SJCRH30 (cell line): ENCODE measurements at regions not wholly inside any gene's neighbourhood (a gene's known extent, or its start where the extent isn't known, plus 50 kb on each side); places are given as distances from the start of the nearest gene placed in this dataset.
A peak's percentile ranks its signal among the peaks of the same experiment; 100 is the strongest.

Experiments used
- DNase-seq, 2 experiments: peaks; one replicate each; pipeline ENCODE4 v3.0.0-alpha.2; 2015 to 2020
- H3K27ac ChIP-seq: fragments of 250-450 bp; sonication (Bioruptor Pico); 2 replicates; pipeline ENCODE4 v1.5.1; 2020; ENCODE audit warnings: mild to moderate bottlenecking, moderate library complexity
- H3K27me3 ChIP-seq: fragments of 250-450 bp; sonication (Bioruptor Pico); 2 replicates; pipeline ENCODE4 v1.5.1; 2020; ENCODE audit warnings: mild to moderate bottlenecking, moderate library complexity
- H3K36me3 ChIP-seq: fragments of 250-450 bp; sonication (Bioruptor Pico); 2 replicates; pipeline ENCODE4 v1.5.1; 2020; ENCODE audit warnings: mild to moderate bottlenecking, moderate library complexity
- H3K4me1 ChIP-seq: fragments of 250-450 bp; sonication (Bioruptor Pico); 2 replicates; pipeline ENCODE4 v1.5.1; 2020; ENCODE audit warnings: mild to moderate bottlenecking, moderate library complexity
- H3K4me3 ChIP-seq: fragments of 250-450 bp; sonication (Bioruptor Pico); 2 replicates; pipeline ENCODE4 v1.5.1; 2020; ENCODE audit warnings: mild to moderate bottlenecking, moderate library complexity
- H3K9me3 ChIP-seq: fragments of 250-450 bp; sonication (Bioruptor Pico); replicated peaks from 2 replicates; pipeline ENCODE4 v1.5.1; 2020; ENCODE audit warnings: mild to moderate bottlenecking, moderate library complexity

GRCh38 chr4:136484996-136485395 lies 1047.3 kb downstream of the PCDH18 start:
- no peaks in the 10 kb centered on the region for H3K36me3 ChIP-seq
- H3K27me3 ChIP-seq, result no peaks in the 10 kb centered on the region
- H3K27ac ChIP-seq, result no peak overlapping the region
- H3K9me3 ChIP-seq, result no peaks in the 10 kb centered on the region
- peak in 1 of 2 experiments; percentile 24 for DNase-seq
- H3K4me1 ChIP-seq, result peaks cover 10% of the 10 kb centered on the region
- H3K4me3 ChIP-seq, result no peak overlapping the region

- H3K4me3 ChIP-seq, result no peak overlapping the region
- no peaks in the 10 kb centered on the region for H3K9me3 ChIP-seq
- no peak overlapping the region for H3K27ac ChIP-seq
- H3K4me1 ChIP-seq, result no peaks in the 10 kb centered on the region
- H3K36me3 ChIP-seq, result no peaks in the 10 kb centered on the region
- DNase-seq, result no peak
- no peaks in the 10 kb centered on the region for H3K27me3 ChIP-seq
These were observed 1055.5 kb downstream of the PCDH18 start for GRCh38 chr4:136476753-136477152.

- H3K27ac ChIP-seq, result no peak overlapping the region
- no peak for DNase-seq
- H3K4me3 ChIP-seq, result no peak overlapping the region
- H3K9me3 ChIP-seq, result no peaks in the 10 kb centered on the region
- H3K36me3 ChIP-seq, result no peaks in the 10 kb centered on the region
- H3K27me3 ChIP-seq, result no peaks in the 10 kb centered on the region
- H3K4me1 ChIP-seq, result no peaks in the 10 kb centered on the region
These were observed 1061.2 kb downstream of the PCDH18 start for GRCh38 chr4:136471051-136471450.

- no peaks in the 10 kb centered on the region for H3K36me3 ChIP-seq
- no peaks in the 10 kb centered on the region for H3K4me1 ChIP-seq
- no peaks in the 10 kb centered on the region for H3K27me3 ChIP-seq
- H3K27ac ChIP-seq, result no peak overlapping the region
- no peak for DNase-seq
- no peak overlapping the region for H3K4me3 ChIP-seq
- no peaks in the 10 kb centered on the region for H3K9me3 ChIP-seq
These were observed 1066.6 kb downstream of the PCDH18 start for GRCh38 chr4:136465691-136466090.

GRCh38 chr4:136463941-136464340 lies 1068.4 kb downstream of the PCDH18 start:
- no peak for DNase-seq
- H3K27me3 ChIP-seq, result no peaks in the 10 kb centered on the region
- H3K36me3 ChIP-seq, result no peaks in the 10 kb centered on the region
- H3K4me3 ChIP-seq, result no peak overlapping the region
- H3K27ac ChIP-seq, result no peak overlapping the region
- H3K4me1 ChIP-seq, result no peaks in the 10 kb centered on the region
- no peaks in the 10 kb centered on the region for H3K9me3 ChIP-seq

- no peaks in the 10 kb centered on the region for H3K9me3 ChIP-seq
- no peak overlapping the region for H3K4me3 ChIP-seq
- no peak overlapping the region for H3K27ac ChIP-seq
- DNase-seq, result no peak
- H3K4me1 ChIP-seq, result no peaks in the 10 kb centered on the region
- H3K27me3 ChIP-seq, result no peaks in the 10 kb centered on the region
- H3K36me3 ChIP-seq, result no peaks in the 10 kb centered on the region
These were observed 1070.8 kb downstream of the PCDH18 start for GRCh38 chr4:136461533-136461932.

GRCh38 chr4:136458326-136458725 lies 1074.0 kb downstream of the PCDH18 start:
- Histone ChIP-seq H3K27me3 (no peaks in the 10 kb centered on the region), H3K9me3 (no peaks in the 10 kb centered on the region), H3K36me3 (no peaks in the 10 kb centered on the region), H3K27ac (no peak overlapping the region), H3K4me1 (no peaks in the 10 kb centered on the region), H3K4me3 (no peak overlapping the region)
- DNase-seq, result no peak

- Histone ChIP-seq H3K4me1 (no peaks in the 10 kb centered on the region), H3K36me3 (no peaks in the 10 kb centered on the region), H3K9me3 (no peaks in the 10 kb centered on the region), H3K27ac (no peak overlapping the region), H3K27me3 (no peaks in the 10 kb centered on the region), H3K4me3 (no peak overlapping the region)
- DNase-seq, result no peak
These were observed 1074.7 kb downstream of the PCDH18 start for GRCh38 chr4:136457577-136457976.

GRCh38 chr4:136457004-136457403 lies 1075.3 kb downstream of the PCDH18 start:
- Histone ChIP-seq H3K4me1 (no peaks in the 10 kb centered on the region), H3K27ac (no peak overlapping the region), H3K9me3 (no peaks in the 10 kb centered on the region), H3K27me3 (no peaks in the 10 kb centered on the region), H3K36me3 (no peaks in the 10 kb centered on the region), H3K4me3 (no peak overlapping the region)
- no peak for DNase-seq

GRCh38 chr4:136443006-136443405 lies 1089.3 kb downstream of the PCDH18 start:
- H3K27me3 ChIP-seq, result no peaks in the 10 kb centered on the region
- no peaks in the 10 kb centered on the region for H3K4me1 ChIP-seq
- H3K36me3 ChIP-seq, result no peaks in the 10 kb centered on the region
- no peak overlapping the region for H3K27ac ChIP-seq
- peak; percentile 4 to 9 for DNase-seq
- H3K9me3 ChIP-seq, result no peaks in the 10 kb centered on the region
- no peak overlapping the region for H3K4me3 ChIP-seq

GRCh38 chr4:136442447-136442846 lies 1089.8 kb downstream of the PCDH18 start:
- Histone ChIP-seq H3K9me3 (no peaks in the 10 kb centered on the region), H3K36me3 (no peaks in the 10 kb centered on the region), H3K4me1 (no peaks in the 10 kb centered on the region), H3K27ac (no peak overlapping the region), H3K4me3 (no peak overlapping the region), H3K27me3 (no peaks in the 10 kb centered on the region)
- no peak for DNase-seq

GRCh38 chr4:136441629-136442282 lies 1090.5 kb downstream of the PCDH18 start:
- Histone ChIP-seq H3K36me3 (no peaks in the 10 kb centered on the region), H3K27ac (no peak overlapping the region), H3K4me1 (no peaks in the 10 kb centered on the region), H3K9me3 (no peaks in the 10 kb centered on the region), H3K27me3 (no peaks in the 10 kb centered on the region), H3K4me3 (no peak overlapping the region)
- DNase-seq, result no peak

GRCh38 chr4:136438645-136439044 lies 1093.6 kb downstream of the PCDH18 start:
- Histone ChIP-seq H3K36me3 (no peaks in the 10 kb centered on the region), H3K4me3 (no peak overlapping the region), H3K27me3 (no peaks in the 10 kb centered on the region), H3K27ac (no peak overlapping the region), H3K4me1 (no peaks in the 10 kb centered on the region), H3K9me3 (no peaks in the 10 kb centered on the region)
- no peak for DNase-seq

- no peaks in the 10 kb centered on the region for H3K9me3 ChIP-seq
- H3K4me3 ChIP-seq, result no peak overlapping the region
- H3K36me3 ChIP-seq, result no peaks in the 10 kb centered on the region
- H3K27me3 ChIP-seq, result no peaks in the 10 kb centered on the region
- no peak for DNase-seq
- H3K4me1 ChIP-seq, result no peaks in the 10 kb centered on the region
- no peak overlapping the region for H3K27ac ChIP-seq
These were observed 1108.2 kb downstream of the PCDH18 start for GRCh38 chr4:136424052-136424451.

GRCh38 chr4:136414981-136415380 lies 1117.3 kb downstream of the PCDH18 start:
- Histone ChIP-seq H3K4me1 (no peaks in the 10 kb centered on the region; the same call in 1 of the 2 replicates), H3K27me3 (no peaks in the 10 kb centered on the region), H3K4me3 (no peak overlapping the region), H3K9me3 (no peaks in the 10 kb centered on the region), H3K27ac (no peak overlapping the region), H3K36me3 (no peaks in the 10 kb centered on the region)
- no peak for DNase-seq

GRCh38 chr4:136412708-136413107 lies 1119.6 kb downstream of the PCDH18 start:
- H3K27ac ChIP-seq, result no peak overlapping the region
- no peaks in the 10 kb centered on the region; the same call in 1 of the 2 replicates for H3K4me1 ChIP-seq
- H3K9me3 ChIP-seq, result no peaks in the 10 kb centered on the region
- no peak overlapping the region for H3K4me3 ChIP-seq
- H3K27me3 ChIP-seq, result no peaks in the 10 kb centered on the region
- DNase-seq, result no peak
- H3K36me3 ChIP-seq, result no peaks in the 10 kb centered on the region
